ENCODE measurements at regions not wholly inside any gene's neighbourhood (a gene's known extent, or its start where the extent isn't known, plus 50 kb on each side); places are given as distances from the start of the nearest gene placed in this dataset.

GRCh38 chr16:73171901-73172240 lies 123.9 kb upstream of the ZFHX3 start:
- no peak for ATAC-seq (ENCODE audit: low FRiP score)
- DNase-seq (ENCODE audit: low spot score), result no peak
- TF ChIP-seq CTCF (IDR thresholded peaks at IDR 0.05), result no peak

GRCh38 chr16:73171380-73171779 lies 123.5 kb upstream of the ZFHX3 start:
- DNase-seq (ENCODE audit: low spot score), result no peak
- no peak for ATAC-seq (ENCODE audit: low FRiP score)
- TF ChIP-seq CTCF (IDR thresholded peaks at IDR 0.05), result no peak

- no peak for DNase-seq (ENCODE audit: low spot score)
- TF ChIP-seq CTCF (IDR thresholded peaks at IDR 0.05), result no peak
- no peak for ATAC-seq (ENCODE audit: low FRiP score)
Observed at GRCh38 chr16:73170612-73171038, 122.7 kb upstream of the ZFHX3 start.

- no peak for DNase-seq (ENCODE audit: low spot score)
- no peak for TF ChIP-seq CTCF (IDR thresholded peaks at IDR 0.05)
- ATAC-seq (ENCODE audit: low FRiP score), result no peak
Observed at GRCh38 chr16:73166947-73167550, 119.1 kb upstream of the ZFHX3 start.

- no peak for DNase-seq (ENCODE audit: low spot score)
- no peak for TF ChIP-seq CTCF (IDR thresholded peaks at IDR 0.05)
- no peak for ATAC-seq (ENCODE audit: low FRiP score)
Observed at GRCh38 chr16:73166441-73166851, 118.5 kb upstream of the ZFHX3 start.

GRCh38 chr16:73163238-73163815 lies 115.4 kb upstream of the ZFHX3 start:
- TF ChIP-seq CTCF (IDR thresholded peaks at IDR 0.05), result no peak
- DNase-seq (ENCODE audit: low spot score) (no peak), ATAC-seq (ENCODE audit: low FRiP score) (no peak)

- TF ChIP-seq CTCF (IDR thresholded peaks at IDR 0.05), result no peak
- ATAC-seq (ENCODE audit: low FRiP score) (no peak), DNase-seq (ENCODE audit: low spot score) (no peak)
Observed at GRCh38 chr16:73161977-73162376, 114.0 kb upstream of the ZFHX3 start.

Data from omental fat pad (tissue), 3 donors.